ENCODE measurements at regions not wholly inside any gene's neighbourhood (a gene's known extent, or its start where the extent isn't known, plus 50 kb on each side); places are given as distances from the start of the nearest gene placed in this dataset.

- no peak for DNase-seq (ENCODE audit: low spot score)
Measured at GRCh38 chr18:21996351-21996826, 173.0 kb upstream of the GATA6 start.

DNA sequence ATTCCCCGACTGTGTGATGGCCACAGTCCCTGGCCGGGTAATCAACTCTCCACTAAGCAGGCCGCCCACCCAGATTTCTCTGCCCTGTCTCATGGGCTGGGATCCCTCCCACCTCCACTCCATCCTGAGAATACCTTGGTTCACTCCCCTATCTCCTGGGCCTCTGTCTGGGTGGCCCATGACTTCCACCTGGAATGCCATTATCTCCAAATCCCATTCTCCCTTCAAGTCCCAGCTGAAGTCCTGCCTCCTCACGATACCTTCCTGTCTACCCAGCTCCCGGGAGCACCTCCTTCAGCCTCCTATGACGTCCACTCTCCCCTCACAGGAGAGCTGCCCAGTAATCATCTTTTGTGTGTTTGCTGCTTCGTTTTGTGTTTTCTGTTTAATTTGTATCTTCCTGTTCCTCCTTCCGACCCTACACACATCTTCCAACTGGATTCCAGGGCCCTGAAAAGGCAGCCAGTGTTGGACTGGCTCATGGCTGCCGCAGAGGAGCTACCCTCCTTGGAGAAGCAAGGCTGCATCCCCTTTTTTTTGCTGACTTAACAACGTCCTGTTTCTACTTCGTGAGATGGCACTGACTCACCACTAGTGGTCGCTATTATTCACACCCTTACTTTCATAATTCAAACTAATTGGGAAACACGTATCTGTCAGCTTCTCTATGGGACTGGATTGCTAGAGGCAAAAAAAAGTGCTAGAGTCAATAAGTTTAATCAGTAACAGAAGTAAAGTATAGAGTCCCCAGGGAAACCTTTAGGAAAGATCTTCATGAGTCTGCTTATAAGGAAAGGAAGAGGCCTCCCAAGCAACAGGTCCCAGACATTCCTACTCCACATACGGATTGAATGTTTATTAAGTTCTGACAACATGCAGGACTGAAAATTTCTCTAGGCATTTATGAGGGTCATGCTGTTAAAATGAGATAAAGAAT lies 171.9 kb upstream of the GATA6 start:
- DNase-seq (ENCODE audit: low spot score), result no peak

- DNase-seq (ENCODE audit: low spot score), result no peak
Measured at GRCh38 chr18:21998486-21998885, 170.9 kb upstream of the GATA6 start.

DNA sequence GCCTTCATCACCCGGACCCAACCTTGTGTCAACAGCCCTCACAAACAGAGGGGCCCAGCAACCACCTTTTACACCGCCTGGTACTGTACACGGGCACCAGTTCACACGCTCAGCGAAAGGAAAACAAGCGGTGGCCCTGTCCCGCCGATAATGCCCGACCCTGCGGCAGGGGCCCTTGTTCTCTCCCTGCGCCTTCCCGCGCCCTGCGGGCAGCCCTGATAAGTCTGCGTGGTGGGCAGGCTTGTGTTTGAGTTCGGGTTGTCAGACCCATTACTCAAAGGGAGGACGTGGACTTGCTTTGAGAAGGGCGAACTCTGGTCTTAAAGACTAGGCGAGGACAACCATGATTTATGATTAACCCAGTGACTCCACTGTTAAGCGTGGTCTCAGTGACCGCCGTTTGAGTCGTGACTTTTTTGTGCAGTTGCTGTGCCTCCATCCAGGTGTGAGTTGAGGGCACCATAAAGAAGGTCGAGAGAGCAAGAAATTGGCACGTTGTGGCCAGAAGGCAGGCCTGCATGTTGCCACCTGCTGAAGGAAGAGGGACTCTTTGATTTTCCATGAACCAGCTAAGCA lies 167.4 kb upstream of the GATA6 start:
- no peak for DNase-seq (ENCODE audit: low spot score)

- DNase-seq (ENCODE audit: low spot score), result no peak
Measured at GRCh38 chr18:22005191-22005841, 164.1 kb upstream of the GATA6 start.

GRCh38 chr18:22006458-22006857 lies 162.9 kb upstream of the GATA6 start:
- DNase-seq (ENCODE audit: low spot score), result no peak

- no peak for DNase-seq (ENCODE audit: low spot score)
Measured at GRCh38 chr18:22009242-22009641, 160.1 kb upstream of the GATA6 start.

DNA sequence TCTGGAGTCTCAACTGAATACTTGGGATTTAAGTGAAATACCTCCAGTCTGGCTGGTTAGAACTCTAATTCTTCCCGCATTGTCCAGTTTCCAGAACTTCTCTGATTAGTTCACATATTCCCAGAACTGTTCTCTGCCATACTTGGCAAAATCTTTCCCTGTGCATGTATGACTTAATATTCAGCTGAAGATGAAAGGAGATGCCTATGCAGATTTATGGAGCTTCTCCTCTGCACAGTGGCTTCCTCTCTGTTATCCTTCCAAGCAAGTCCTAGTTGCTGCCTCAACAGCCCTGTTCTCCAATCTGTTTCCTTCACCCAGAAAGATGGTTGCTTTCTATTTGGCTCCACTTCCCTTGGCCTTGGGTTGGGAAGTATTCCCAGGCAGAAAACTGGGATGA lies 155.4 kb upstream of the GATA6 start:
- no peak for DNase-seq (ENCODE audit: low spot score)

- DNase-seq (ENCODE audit: low spot score), result no peak
Measured at GRCh38 chr18:22015156-22015555, 154.2 kb upstream of the GATA6 start.

DNA sequence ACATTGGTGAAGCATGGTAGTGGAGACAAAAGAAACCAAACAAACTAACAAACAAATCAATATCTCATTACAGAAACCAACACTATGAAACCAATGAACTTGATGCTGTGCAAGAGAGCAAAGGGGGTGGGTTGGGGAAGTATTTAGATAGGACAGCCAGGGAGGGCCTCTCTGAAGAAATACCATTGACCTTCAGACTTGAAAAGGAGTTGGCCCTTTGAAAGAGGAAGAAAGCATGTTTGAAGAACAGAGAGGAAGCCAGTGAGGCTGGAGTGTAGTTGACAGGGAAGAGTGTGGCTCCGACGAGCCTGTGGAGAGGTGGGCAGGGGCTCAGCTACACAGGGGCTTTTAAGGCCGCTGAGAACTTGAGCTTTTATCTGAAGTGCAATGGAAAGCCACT lies 151.0 kb upstream of the GATA6 start:
- no peak for DNase-seq (ENCODE audit: low spot score)

- no peak for DNase-seq (ENCODE audit: low spot score)
Measured at GRCh38 chr18:22019193-22019592, 150.2 kb upstream of the GATA6 start.

DNA sequence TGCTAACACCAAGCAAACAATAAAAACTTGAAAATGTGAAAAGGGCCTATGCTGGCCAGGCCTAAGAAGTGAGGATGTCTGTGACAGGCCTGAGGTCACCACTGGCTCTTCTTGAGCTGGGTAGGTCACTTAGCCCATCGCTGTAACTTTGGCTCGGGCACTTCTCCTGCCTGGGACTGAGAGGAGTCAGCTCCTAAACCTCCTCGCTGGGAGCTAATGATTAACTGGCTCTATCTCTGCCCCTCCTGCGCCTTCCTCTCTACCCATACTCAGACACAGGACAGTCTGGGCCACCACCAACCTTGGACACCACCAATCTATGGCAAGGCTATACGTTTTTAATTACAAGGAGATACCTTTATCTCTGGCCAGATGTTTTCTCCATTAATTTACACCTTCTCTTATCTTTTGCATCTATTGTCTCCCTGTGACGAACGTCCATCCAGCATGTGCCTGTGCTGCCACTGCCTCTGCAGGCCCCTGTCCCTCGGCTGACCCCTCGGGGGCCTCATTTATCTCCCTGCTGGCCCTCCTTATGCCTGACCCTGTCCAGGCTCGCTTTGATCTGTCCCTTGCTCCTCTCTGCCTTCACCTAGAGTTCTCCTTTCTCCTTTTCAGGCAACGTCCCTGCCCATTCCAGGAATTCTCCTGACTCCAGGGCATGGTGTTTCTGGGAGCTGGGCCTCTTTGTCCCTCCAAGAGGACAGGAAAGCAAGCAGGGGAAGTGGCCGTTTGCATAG lies 149.1 kb upstream of the GATA6 start:
- DNase-seq (ENCODE audit: low spot score), result no peak

- DNase-seq (ENCODE audit: low spot score), result no peak
Measured at GRCh38 chr18:22020867-22021370, 148.5 kb upstream of the GATA6 start.

GRCh38 chr18:22021701-22022100 lies 147.7 kb upstream of the GATA6 start:
- DNase-seq (ENCODE audit: low spot score), result no peak

GRCh38 chr18:22024924-22025323 lies 144.5 kb upstream of the GATA6 start:
- no peak for DNase-seq (ENCODE audit: low spot score)

- DNase-seq (ENCODE audit: low spot score), result no peak
Measured at GRCh38 chr18:22026362-22026761, 143.0 kb upstream of the GATA6 start.

DNA sequence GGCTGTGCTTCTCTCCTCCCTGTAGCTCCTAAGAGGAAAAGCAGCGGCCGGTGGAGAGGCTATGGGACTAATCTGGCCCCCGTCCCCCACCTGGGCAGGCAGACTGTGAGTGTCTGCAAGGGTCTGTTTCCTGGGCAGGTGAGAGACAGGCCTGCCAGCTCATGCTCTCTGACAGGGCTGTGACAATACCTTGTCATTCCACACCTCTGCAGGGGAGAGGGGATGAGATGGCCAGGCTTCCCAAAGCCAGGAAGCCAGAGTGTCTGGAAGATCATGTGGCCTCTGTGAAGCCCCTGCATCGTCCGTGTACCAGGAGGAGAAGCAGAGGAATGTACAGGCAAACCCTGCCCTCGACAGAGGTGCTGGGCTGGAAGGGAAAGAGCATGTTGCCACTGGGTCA lies 142.5 kb upstream of the GATA6 start:
- no peak for DNase-seq (ENCODE audit: low spot score)

DNA sequence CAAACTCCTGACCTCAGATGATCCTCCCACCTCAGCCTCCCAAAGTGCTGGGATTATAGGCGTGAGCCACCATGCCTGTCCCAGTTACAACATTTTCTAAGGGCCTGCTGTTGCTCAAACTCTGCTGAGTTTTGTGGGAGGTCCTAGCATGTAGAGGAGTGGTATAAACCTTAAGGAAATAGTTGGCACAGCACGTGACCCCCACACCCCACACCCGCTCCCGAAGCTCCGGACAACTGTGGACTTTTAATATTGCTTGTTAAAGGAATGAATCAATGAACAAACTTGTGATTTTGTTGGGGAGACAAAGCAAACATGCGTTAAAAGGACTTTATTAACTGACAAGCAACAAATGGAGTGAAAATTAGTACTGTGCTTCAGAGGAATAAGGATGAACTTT lies 137.8 kb upstream of the GATA6 start:
- DNase-seq (ENCODE audit: low spot score), result no peak

DNA sequence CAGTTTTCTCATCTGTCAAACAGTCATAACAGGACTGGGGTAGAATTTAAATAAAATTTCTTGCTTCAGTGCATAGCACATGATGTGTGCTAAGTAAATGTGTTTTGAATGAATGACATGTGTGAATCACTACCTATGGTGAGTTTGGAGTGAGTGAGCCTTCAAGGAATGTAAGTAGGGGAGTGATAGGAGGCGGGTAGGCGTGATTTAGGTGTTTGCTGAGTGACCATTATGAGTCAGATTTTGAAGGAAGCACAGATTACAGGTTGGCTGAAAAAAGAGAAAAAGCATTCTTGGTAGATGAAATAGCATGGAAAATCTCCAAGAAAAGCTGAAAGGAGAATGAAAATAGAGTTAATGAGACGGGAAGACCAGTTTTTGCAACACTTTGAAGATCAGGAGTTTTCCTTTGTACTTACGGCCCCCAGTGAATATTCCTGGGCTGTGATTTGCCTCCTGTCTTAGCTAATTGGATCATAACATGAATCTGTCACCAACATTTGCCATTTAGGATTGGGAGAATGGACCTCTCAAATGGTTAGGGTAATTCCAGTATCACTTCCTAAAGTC lies 136.9 kb upstream of the GATA6 start:
- no peak for DNase-seq (ENCODE audit: low spot score)

GRCh38 chr18:22033085-22033484 lies 136.3 kb upstream of the GATA6 start:
- no peak for DNase-seq (ENCODE audit: low spot score)

- no peak for DNase-seq (ENCODE audit: low spot score)
Measured at GRCh38 chr18:22034276-22034675, 135.1 kb upstream of the GATA6 start.

DNA sequence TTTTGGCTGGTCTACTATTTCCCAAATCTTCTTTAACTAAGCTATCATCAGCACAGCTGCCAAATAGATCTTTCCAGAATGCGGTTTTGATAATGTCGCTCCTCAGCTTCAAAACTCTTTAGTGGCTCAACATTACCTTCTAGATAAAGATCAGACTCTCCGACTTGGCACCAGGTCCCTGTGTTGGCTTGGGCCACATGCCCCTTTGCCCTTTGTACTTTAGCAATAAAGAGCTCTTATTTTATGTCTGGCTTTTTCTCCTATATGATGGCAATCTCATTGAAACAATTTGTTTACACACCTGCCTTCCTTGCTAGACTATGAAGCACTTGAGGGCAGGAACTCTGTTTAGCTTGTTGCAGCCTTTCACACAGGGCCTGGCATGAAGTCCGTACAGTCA lies 128.9 kb upstream of the GATA6 start:
- no peak for DNase-seq (ENCODE audit: low spot score)
